ENCODE measurements at regions not wholly inside any gene's neighbourhood (a gene's known extent, or its start where the extent isn't known, plus 50 kb on each side); places are given as distances from the start of the nearest gene placed in this dataset.

GRCh38 chr15:35256141-35256540 lies 171.0 kb upstream of the NANOGP8 start:
- TF ChIP-seq NFIC (IDR thresholded peaks at IDR 0.05), result no peak
- TF ChIP-seq EP300 (IDR thresholded peaks at IDR 0.05; ENCODE audit: borderline replicate concordance), result no peak
- no peak for TF ChIP-seq YY1 (IDR thresholded peaks at IDR 0.05; ENCODE audit: low read depth)
- TF ChIP-seq REST (IDR thresholded peaks at IDR 0.05; ENCODE audit: low read depth), result no peak
- no peak for TF ChIP-seq EGR1 (IDR thresholded peaks at IDR 0.05)
- TF ChIP-seq CEBPB (IDR thresholded peaks at IDR 0.05), result no peak
- no peak for TF ChIP-seq RAD21 (IDR thresholded peaks at IDR 0.05; ENCODE audit: low read depth)
- TF ChIP-seq, protein P1, sequence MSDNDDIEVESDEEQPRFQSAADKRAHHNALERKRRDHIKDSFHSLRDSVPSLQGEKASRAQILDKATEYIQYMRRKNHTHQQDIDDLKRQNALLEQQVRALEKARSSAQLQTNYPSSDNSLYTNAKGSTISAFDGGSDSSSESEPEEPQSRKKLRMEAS (IDR thresholded peaks at IDR 0.05), result no peak
- no peak for TF ChIP-seq TCF12 (IDR thresholded peaks at IDR 0.05; ENCODE audit: low read depth)
- no peak for TF ChIP-seq TEAD4 (IDR thresholded peaks at IDR 0.05)
- no peak for TF ChIP-seq FOXM1 (IDR thresholded peaks at IDR 0.05; ENCODE audit: borderline replicate concordance, low read depth)
- TF ChIP-seq TAF1 (IDR thresholded peaks at IDR 0.05; ENCODE audit: low read depth), result no peak
- TF ChIP-seq, protein P2, sequence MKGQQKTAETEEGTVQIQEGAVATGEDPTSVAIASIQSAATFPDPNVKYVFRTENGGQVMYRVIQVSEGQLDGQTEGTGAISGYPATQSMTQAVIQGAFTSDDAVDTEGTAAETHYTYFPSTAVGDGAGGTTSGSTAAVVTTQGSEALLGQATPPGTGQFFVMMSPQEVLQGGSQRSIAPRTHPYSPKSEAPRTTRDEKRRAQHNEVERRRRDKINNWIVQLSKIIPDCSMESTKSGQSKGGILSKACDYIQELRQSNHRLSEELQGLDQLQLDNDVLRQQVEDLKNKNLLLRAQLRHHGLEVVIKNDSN (IDR thresholded peaks at IDR 0.05), result no peak
- TF ChIP-seq ZBTB7A (IDR thresholded peaks at IDR 0.05; ENCODE audit: low read depth), result no peak
- TF ChIP-seq CREB1 (IDR thresholded peaks at IDR 0.05; ENCODE audit: low read depth), result no peak

DNA sequence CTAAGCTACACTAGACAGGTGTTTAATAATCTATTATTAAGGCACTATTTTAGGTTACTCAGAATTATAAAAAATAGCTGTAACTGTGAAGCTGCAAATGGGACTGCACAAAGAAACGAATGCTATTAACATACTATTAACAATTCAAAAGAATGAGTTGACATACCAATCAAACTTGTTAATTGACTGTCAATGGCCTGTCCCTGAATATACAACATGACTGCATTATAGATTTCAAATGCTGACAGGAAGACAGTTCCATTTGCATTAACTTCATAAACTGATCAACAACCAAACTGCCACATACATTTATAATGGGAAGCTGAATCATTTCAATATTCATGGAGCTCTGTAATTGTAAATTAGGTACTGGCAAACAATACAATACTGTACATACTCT lies 169.0 kb upstream of the NANOGP8 start:
- TF ChIP-seq ZBTB7A (IDR thresholded peaks at IDR 0.05; ENCODE audit: low read depth) (no peak), YY1 (IDR thresholded peaks at IDR 0.05; ENCODE audit: low read depth) (no peak), EP300 (IDR thresholded peaks at IDR 0.05; ENCODE audit: borderline replicate concordance) (no peak), CEBPB (IDR thresholded peaks at IDR 0.05) (no peak), NFIC (IDR thresholded peaks at IDR 0.05) (no peak), EGR1 (IDR thresholded peaks at IDR 0.05) (no peak), TCF12 (IDR thresholded peaks at IDR 0.05; ENCODE audit: low read depth) (no peak), FOXM1 (IDR thresholded peaks at IDR 0.05; ENCODE audit: borderline replicate concordance, low read depth) (no peak)

- no peak for TF ChIP-seq TAF1 (IDR thresholded peaks at IDR 0.05; ENCODE audit: low read depth)
- TF ChIP-seq YY1 (IDR thresholded peaks at IDR 0.05; ENCODE audit: low read depth), result no peak
- TF ChIP-seq EGR1 (IDR thresholded peaks at IDR 0.05), result no peak
Measured at GRCh38 chr15:35252351-35252865, 167.3 kb upstream of the NANOGP8 start.

DNA sequence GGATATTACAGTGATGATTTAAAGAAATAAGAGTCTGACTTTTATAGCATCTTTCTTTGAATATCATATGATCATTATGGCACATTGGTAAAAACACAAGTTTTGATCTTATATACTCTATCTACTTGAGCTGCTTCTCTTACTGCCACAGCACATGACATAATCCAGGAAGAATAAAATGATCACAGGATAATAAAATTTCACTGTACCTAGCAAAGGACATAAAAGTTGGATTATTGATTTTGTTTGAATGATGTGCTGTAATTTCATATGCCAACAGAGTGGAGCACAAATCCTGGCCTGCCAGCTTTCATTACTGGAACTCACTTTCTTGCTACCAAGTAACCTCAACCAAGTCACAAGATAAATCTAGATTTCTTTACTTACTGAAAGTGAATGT lies 162.1 kb upstream of the NANOGP8 start:
- TF ChIP-seq ZBTB7A (IDR thresholded peaks at IDR 0.05; ENCODE audit: low read depth) (no peak), TEAD4 (IDR thresholded peaks at IDR 0.05) (no peak), NFIC (IDR thresholded peaks at IDR 0.05) (no peak), TCF12 (IDR thresholded peaks at IDR 0.05; ENCODE audit: low read depth) (no peak), EP300 (IDR thresholded peaks at IDR 0.05; ENCODE audit: borderline replicate concordance) (no peak), RAD21 (IDR thresholded peaks at IDR 0.05; ENCODE audit: low read depth) (no peak), CEBPB (IDR thresholded peaks at IDR 0.05) (no peak), REST (IDR thresholded peaks at IDR 0.05; ENCODE audit: low read depth) (no peak), CREB1 (IDR thresholded peaks at IDR 0.05; ENCODE audit: low read depth) (no peak), EGR1 (IDR thresholded peaks at IDR 0.05) (no peak), TAF1 (IDR thresholded peaks at IDR 0.05; ENCODE audit: low read depth) (no peak), YY1 (IDR thresholded peaks at IDR 0.05; ENCODE audit: low read depth) (no peak), FOXM1 (IDR thresholded peaks at IDR 0.05; ENCODE audit: borderline replicate concordance, low read depth) (no peak)
- TF ChIP-seq, protein P2 (IDR thresholded peaks at IDR 0.05), result no peak
- TF ChIP-seq, protein P1 (IDR thresholded peaks at IDR 0.05), result no peak

DNA sequence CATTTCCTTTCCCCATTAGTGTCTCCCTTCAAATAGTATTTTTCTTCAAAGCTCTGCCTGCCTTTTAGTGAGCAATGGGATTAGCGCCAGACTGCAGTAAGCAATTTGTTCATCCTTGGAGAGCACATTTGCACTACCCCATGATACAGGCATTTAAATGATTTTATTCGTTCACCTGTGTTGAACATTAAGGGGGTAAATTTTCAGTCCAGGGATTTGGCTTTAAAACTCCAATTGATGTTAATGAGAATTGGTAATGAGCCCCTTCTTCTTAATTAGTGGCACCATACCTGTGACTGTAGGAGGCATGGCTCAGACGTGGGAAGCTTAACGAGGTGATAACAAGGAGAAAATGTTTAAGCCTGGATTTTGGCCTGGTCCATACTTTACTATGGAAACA lies 161.4 kb upstream of the NANOGP8 start:
- TF ChIP-seq RAD21 (IDR thresholded peaks at IDR 0.05; ENCODE audit: low read depth), result no peak
- TF ChIP-seq, protein P1 (IDR thresholded peaks at IDR 0.05), result no peak
- TF ChIP-seq EP300 (IDR thresholded peaks at IDR 0.05; ENCODE audit: borderline replicate concordance), result no peak
- TF ChIP-seq TAF1 (IDR thresholded peaks at IDR 0.05; ENCODE audit: low read depth), result no peak
- no peak for TF ChIP-seq ZBTB7A (IDR thresholded peaks at IDR 0.05; ENCODE audit: low read depth)
- TF ChIP-seq FOXM1 (IDR thresholded peaks at IDR 0.05; ENCODE audit: borderline replicate concordance, low read depth), result no peak

DNA sequence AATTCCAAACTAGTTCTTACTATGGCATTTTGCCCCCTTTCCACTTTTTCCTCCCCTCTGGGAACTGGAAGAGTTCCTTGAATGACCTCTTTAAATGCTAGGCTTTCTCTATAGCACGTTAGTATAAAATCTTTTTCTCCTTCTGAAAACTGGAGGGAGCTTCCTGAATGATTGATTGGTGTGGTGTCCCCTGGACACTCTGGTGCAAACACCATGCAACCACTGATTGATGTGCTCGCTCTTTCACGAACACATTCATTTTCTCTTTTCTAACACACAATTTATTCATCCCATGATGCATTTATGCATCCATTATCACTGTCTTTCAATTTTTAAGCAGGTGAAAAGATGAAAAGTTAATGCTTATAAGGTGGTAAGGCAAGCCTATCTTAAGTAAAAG lies 159.1 kb upstream of the NANOGP8 start:
- no peak for TF ChIP-seq CEBPB (IDR thresholded peaks at IDR 0.05)
- TF ChIP-seq, protein P1 (IDR thresholded peaks at IDR 0.05), result no peak

All from Ishikawa (cell line).